ENCODE measurements at regions not wholly inside any gene's neighbourhood (a gene's known extent, or its start where the extent isn't known, plus 50 kb on each side); places are given as distances from the start of the nearest gene placed in this dataset.
"Not testable (repeated sequence)": the region's sequence is repeated elsewhere in the genome, so short reads cannot be mapped to it uniquely, and the experiment has no call there.

GRCh38 chr22:34639911-34640310, 426.0 kb upstream of the ISX start:
- Mint-ChIP-seq H3K27me3 (no peaks in the 10 kb centered on the region), H3K4me3 (no peak overlapping the region), H3K4me1 (no peaks in the 10 kb centered on the region), H3K9me3 (peaks cover 0 to 1% (median 0%) of the 10 kb centered on the region in 7 donors), H3K36me3 (no peaks in the 10 kb centered on the region), H3K27ac (peak overlapping the region in 1 of 3 donors; percentile 66)
- Histone ChIP-seq H3K4me3 (ENCODE audit: low read depth, low read length) (no peak overlapping the region), H3K36me3 (ENCODE audit: control insufficient read depth, insufficient read depth, low read length) (no peaks in the 10 kb centered on the region), H3K27ac (ENCODE audit: insufficient read depth, low read length, poor library complexity, severe bottlenecking) (no peak overlapping the region), H3K4me1 (ENCODE audit: control insufficient read depth, insufficient read depth, low read length, poor library complexity, severe bottlenecking) (no peaks in the 10 kb centered on the region), H3K27me3 (ENCODE audit: control insufficient read depth, insufficient read depth, low read length) (no peaks in the 10 kb centered on the region), H3K9me3 (ENCODE audit: control insufficient read depth in 2 of 2, low read length in 2 of 2) (no peaks in the 10 kb centered on the region)
- DNase-seq: no peak
- ATAC-seq (ENCODE audit: low read depth in 2 of 2): no peak

- Mint-ChIP-seq H3K4me1 (no peaks in the 10 kb centered on the region), H3K4me3 (no peak overlapping the region), H3K36me3 (no peaks in the 10 kb centered on the region), H3K27me3 (no peaks in the 10 kb centered on the region), H3K9me3 (peaks cover 0 to 2% (median 0%) of the 10 kb centered on the region in 7 donors), H3K27ac (no peak overlapping the region)
- ATAC-seq (ENCODE audit: low read depth in 2 of 2): no peak
- DNase-seq: no peak
- no peaks in the 10 kb centered on the region for H3K4me1 ChIP-seq (ENCODE audit: control insufficient read depth, insufficient read depth, low read length, poor library complexity, severe bottlenecking)
- H3K4me3 ChIP-seq (ENCODE audit: low read depth, low read length): no peak overlapping the region
- H3K9me3 ChIP-seq (ENCODE audit: control insufficient read depth in 2 of 2, low read length in 2 of 2): no peaks in the 10 kb centered on the region
- H3K36me3 ChIP-seq (ENCODE audit: control insufficient read depth, insufficient read depth, low read length): no peaks in the 10 kb centered on the region
- no peaks in the 10 kb centered on the region for H3K27me3 ChIP-seq (ENCODE audit: control insufficient read depth, insufficient read depth, low read length)
- no peak overlapping the region for H3K27ac ChIP-seq (ENCODE audit: insufficient read depth, low read length, poor library complexity, severe bottlenecking)
Measured at GRCh38 chr22:34645375-34645774, 420.6 kb upstream of the ISX start.

DNA sequence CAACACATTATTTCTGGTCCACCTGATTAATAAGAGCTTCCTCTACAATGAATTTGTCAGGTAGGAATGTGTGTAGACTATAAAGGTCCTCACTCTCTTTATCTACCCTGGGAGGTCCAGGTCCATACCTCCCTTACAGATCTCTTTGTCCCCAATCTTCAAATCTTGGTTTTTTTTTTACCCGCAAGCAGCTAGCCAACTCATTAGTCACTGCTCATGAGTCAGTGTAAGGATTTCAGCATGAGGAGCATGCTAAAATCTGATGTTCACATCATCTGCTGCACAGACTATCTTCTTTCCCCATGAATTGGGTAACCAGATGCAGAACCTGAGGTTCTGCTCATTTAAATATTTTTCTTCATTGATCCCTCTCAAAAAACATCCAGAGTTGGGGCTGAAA, 397.0 kb upstream of the ISX start:
- Histone ChIP-seq H3K36me3 (ENCODE audit: control insufficient read depth, insufficient read depth, low read length) (no peaks in the 10 kb centered on the region), H3K27ac (ENCODE audit: insufficient read depth, low read length, poor library complexity, severe bottlenecking) (no peak overlapping the region), H3K27me3 (ENCODE audit: control insufficient read depth, insufficient read depth, low read length) (no peaks in the 10 kb centered on the region), H3K9me3 (ENCODE audit: control insufficient read depth in 2 of 2, low read length in 2 of 2) (no peaks in the 10 kb centered on the region), H3K4me1 (ENCODE audit: control insufficient read depth, insufficient read depth, low read length, poor library complexity, severe bottlenecking) (no peaks in the 10 kb centered on the region), H3K4me3 (ENCODE audit: low read depth, low read length) (no peak overlapping the region)
- H3K4me1 Mint-ChIP-seq: no peaks in the 10 kb centered on the region
- no peak overlapping the region for H3K27ac Mint-ChIP-seq
- H3K36me3 Mint-ChIP-seq: no peaks in the 10 kb centered on the region
- H3K9me3 Mint-ChIP-seq: peaks cover 0 to 5% (median 0%) of the 10 kb centered on the region in 7 donors
- H3K27me3 Mint-ChIP-seq: no peaks in the 10 kb centered on the region
- no peak overlapping the region for H3K4me3 Mint-ChIP-seq
- DNase-seq (no peak), ATAC-seq (ENCODE audit: low read depth in 2 of 2) (no peak)

GRCh38 chr22:34683031-34683430, 382.9 kb upstream of the ISX start:
- not testable (repeated sequence) for ATAC-seq (ENCODE audit: low read depth in 2 of 2); H3K27ac ChIP-seq (ENCODE audit: insufficient read depth, low read length, poor library complexity, severe bottlenecking); H3K4me3 Mint-ChIP-seq; H3K4me3 ChIP-seq (ENCODE audit: low read depth, low read length); H3K9me3 ChIP-seq (ENCODE audit: control insufficient read depth in 2 of 2, low read length in 2 of 2); H3K4me1 ChIP-seq (ENCODE audit: control insufficient read depth, insufficient read depth, low read length, poor library complexity, severe bottlenecking); H3K4me1 Mint-ChIP-seq; H3K9me3 Mint-ChIP-seq; H3K36me3 Mint-ChIP-seq; H3K27me3 ChIP-seq (ENCODE audit: control insufficient read depth, insufficient read depth, low read length); H3K27me3 Mint-ChIP-seq; H3K27ac Mint-ChIP-seq; H3K36me3 ChIP-seq (ENCODE audit: control insufficient read depth, insufficient read depth, low read length); DNase-seq

- not testable (repeated sequence) for H3K27ac Mint-ChIP-seq; DNase-seq; H3K27ac ChIP-seq (ENCODE audit: insufficient read depth, low read length, poor library complexity, severe bottlenecking); H3K27me3 ChIP-seq (ENCODE audit: control insufficient read depth, insufficient read depth, low read length); H3K9me3 Mint-ChIP-seq; H3K4me3 Mint-ChIP-seq; H3K4me3 ChIP-seq (ENCODE audit: low read depth, low read length); H3K4me1 Mint-ChIP-seq; H3K36me3 ChIP-seq (ENCODE audit: control insufficient read depth, insufficient read depth, low read length); H3K4me1 ChIP-seq (ENCODE audit: control insufficient read depth, insufficient read depth, low read length, poor library complexity, severe bottlenecking); H3K9me3 ChIP-seq (ENCODE audit: control insufficient read depth in 2 of 2, low read length in 2 of 2); H3K27me3 Mint-ChIP-seq; ATAC-seq (ENCODE audit: low read depth in 2 of 2); H3K36me3 Mint-ChIP-seq
Measured at GRCh38 chr22:34684278-34684677, 381.7 kb upstream of the ISX start.

- H3K4me1 Mint-ChIP-seq: no peaks in the 10 kb centered on the region
- H3K4me3 Mint-ChIP-seq: no peak overlapping the region
- no peak for ATAC-seq (ENCODE audit: low read depth in 2 of 2)
- H3K9me3 ChIP-seq (ENCODE audit: control insufficient read depth in 2 of 2, low read length in 2 of 2): no peaks in the 10 kb centered on the region
- no peak overlapping the region for H3K4me3 ChIP-seq (ENCODE audit: low read depth, low read length)
- H3K36me3 ChIP-seq (ENCODE audit: control insufficient read depth, insufficient read depth, low read length): no peaks in the 10 kb centered on the region
- no peaks in the 10 kb centered on the region for H3K4me1 ChIP-seq (ENCODE audit: control insufficient read depth, insufficient read depth, low read length, poor library complexity, severe bottlenecking)
- no peaks in the 10 kb centered on the region for H3K27me3 ChIP-seq (ENCODE audit: control insufficient read depth, insufficient read depth, low read length)
- no peaks in the 10 kb centered on the region for H3K36me3 Mint-ChIP-seq
- no peak overlapping the region for H3K27ac Mint-ChIP-seq
- peaks cover 0 to 2% (median 0%) of the 10 kb centered on the region in 7 donors for H3K9me3 Mint-ChIP-seq
- H3K27me3 Mint-ChIP-seq: no peaks in the 10 kb centered on the region
- no peak overlapping the region for H3K27ac ChIP-seq (ENCODE audit: insufficient read depth, low read length, poor library complexity, severe bottlenecking)
- DNase-seq: no peak
Measured at GRCh38 chr22:34687116-34687515, 378.8 kb upstream of the ISX start.

DNA sequence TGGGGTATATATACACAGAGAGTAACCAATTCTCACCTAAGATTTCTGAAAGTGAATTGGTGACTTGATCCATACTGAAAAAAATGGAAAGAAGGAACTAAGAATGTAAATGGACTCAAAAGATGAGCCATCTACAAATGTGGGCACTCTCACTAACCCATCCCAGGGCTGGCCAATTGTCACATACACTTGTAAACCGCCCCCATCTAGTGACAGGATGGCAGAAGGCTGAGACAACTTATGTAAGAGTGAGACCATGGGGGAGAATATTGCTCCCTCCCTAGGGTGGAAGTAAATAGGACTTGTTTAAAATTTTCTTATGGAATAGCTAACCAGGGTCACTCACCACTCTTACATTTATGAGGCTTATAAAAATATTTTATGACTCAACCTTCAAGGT, 377.1 kb upstream of the ISX start:
- Histone ChIP-seq H3K27me3 (ENCODE audit: control insufficient read depth, insufficient read depth, low read length) (no peaks in the 10 kb centered on the region), H3K27ac (ENCODE audit: insufficient read depth, low read length, poor library complexity, severe bottlenecking) (no peak overlapping the region), H3K9me3 (ENCODE audit: control insufficient read depth in 2 of 2, low read length in 2 of 2) (no peaks in the 10 kb centered on the region), H3K4me1 (ENCODE audit: control insufficient read depth, insufficient read depth, low read length, poor library complexity, severe bottlenecking) (no peaks in the 10 kb centered on the region), H3K36me3 (ENCODE audit: control insufficient read depth, insufficient read depth, low read length) (no peaks in the 10 kb centered on the region), H3K4me3 (ENCODE audit: low read depth, low read length) (no peak overlapping the region)
- Mint-ChIP-seq H3K4me1 (no peaks in the 10 kb centered on the region), H3K27ac (no peak overlapping the region), H3K36me3 (no peaks in the 10 kb centered on the region), H3K27me3 (no peaks in the 10 kb centered on the region), H3K9me3 (peaks cover 0 to 2% (median 0%) of the 10 kb centered on the region in 7 donors), H3K4me3 (no peak overlapping the region)
- ATAC-seq (ENCODE audit: low read depth in 2 of 2): no peak
- DNase-seq: no peak

DNA sequence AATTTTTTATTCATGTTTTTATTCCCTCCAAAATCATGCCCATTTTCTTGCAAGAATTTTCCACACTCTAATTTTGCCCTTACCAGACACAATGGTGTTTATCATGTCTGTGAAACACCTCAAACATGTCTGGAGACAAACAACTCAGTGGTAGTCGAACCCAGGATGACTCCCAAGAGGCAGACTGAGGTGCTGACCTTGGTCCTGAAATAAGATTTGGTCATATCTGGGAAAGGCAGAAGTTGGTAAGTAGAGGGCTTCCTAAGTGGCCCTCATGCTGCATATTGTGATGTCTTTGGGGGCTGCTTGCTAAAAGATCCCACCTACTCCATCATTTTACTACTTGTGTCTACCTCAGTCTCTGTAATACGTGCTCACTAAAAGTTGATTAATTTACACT, 369.4 kb upstream of the ISX start:
- Histone ChIP-seq H3K9me3 (ENCODE audit: control insufficient read depth in 2 of 2, low read length in 2 of 2) (no peaks in the 10 kb centered on the region), H3K27ac (ENCODE audit: insufficient read depth, low read length, poor library complexity, severe bottlenecking) (no peak overlapping the region)
- H3K27me3 Mint-ChIP-seq: peaks cover 6% of the 10 kb centered on the region

More for the DNA sequence above, 369.4 kb upstream of the ISX start:
- ATAC-seq (ENCODE audit: low read depth in 2 of 2) (no peak), DNase-seq (no peak)
- H3K27ac Mint-ChIP-seq: no peak overlapping the region
- no peaks in the 10 kb centered on the region for H3K4me1 Mint-ChIP-seq
- Histone ChIP-seq H3K27me3 (ENCODE audit: control insufficient read depth, insufficient read depth, low read length) (no peaks in the 10 kb centered on the region), H3K4me1 (ENCODE audit: control insufficient read depth, insufficient read depth, low read length, poor library complexity, severe bottlenecking) (no peaks in the 10 kb centered on the region), H3K4me3 (ENCODE audit: low read depth, low read length) (no peak overlapping the region), H3K36me3 (ENCODE audit: control insufficient read depth, insufficient read depth, low read length) (no peaks in the 10 kb centered on the region)
- H3K4me3 Mint-ChIP-seq: no peak overlapping the region
- no peaks in the 10 kb centered on the region for H3K36me3 Mint-ChIP-seq
- H3K9me3 Mint-ChIP-seq: peaks cover 0 to 3% (median 1%) of the 10 kb centered on the region in 7 donors

All from CD4-positive, CD25-positive, alpha-beta regulatory T cell (primary cell).